Aorta (tissue), 5 donors: ENCODE measurements at regions not wholly inside any gene's neighbourhood (a gene's known extent, or its start where the extent isn't known, plus 50 kb on each side); places are given as distances from the start of the nearest gene placed in this dataset.

ENCODE experiments used
- ATAC-seq: fragments of 200-7000 bp; cut with Tn5 transposase; one replicate; pipeline ENCODE4 v1.9.1; 2022; ENCODE audit warnings: moderate library complexity; ENCODE audit not compliant: low FRiP score
- DNase-seq, 2 donors: peaks; one replicate each; pipeline ENCODE4 v3.0.0-alpha.2; 2020
- H3K27ac ChIP-seq, 2 donors: one replicate each; pipeline ENCODE4 v1.5.1; 2013; ENCODE audit warnings: low read length in 2 of 2, mild to moderate bottlenecking in 2 of 2, moderate library complexity in 2 of 2, control low read depth in 1 of 2, inconsistent platforms in 1 of 2, low read depth in 1 of 2
- H3K27me3 ChIP-seq, 2 donors: one replicate each; pipeline ENCODE4 v1.6.1; 2013; ENCODE audit warnings: control low read depth in 1 of 2, low read length in 1 of 2, mild to moderate bottlenecking in 1 of 2, moderate library complexity in 1 of 2; ENCODE audit not compliant: insufficient read depth in 2 of 2, control insufficient read depth in 1 of 2
- H3K36me3 ChIP-seq, 2 donors: one replicate each; pipeline ENCODE4 v1.6.1; 2013; ENCODE audit warnings: control low read depth in 1 of 2, low read length in 1 of 2, mild to moderate bottlenecking in 1 of 2; ENCODE audit not compliant: insufficient read depth in 2 of 2, control insufficient read depth in 1 of 2
- H3K4me1 ChIP-seq, 2 donors: one replicate each; pipeline ENCODE4 v1.6.1; 2013; ENCODE audit warnings: low read length in 2 of 2, control low read depth in 1 of 2, mild to moderate bottlenecking in 1 of 2, moderate library complexity in 1 of 2; ENCODE audit not compliant: insufficient read depth in 2 of 2, control insufficient read depth in 1 of 2
- H3K4me3 ChIP-seq, 2 donors: one replicate each; pipeline ENCODE4 v1.5.1; 2013; ENCODE audit warnings: low read length in 2 of 2, control low read depth in 1 of 2, mild to moderate bottlenecking in 1 of 2
- H3K9me3 ChIP-seq: one replicate; pipeline ENCODE4 v1.6.1; 2013; ENCODE audit warnings: mild to moderate bottlenecking, low read length; ENCODE audit not compliant: control insufficient read depth
- WGBS, 2 donors: extraction: QIAGEN DNeasy Blood & Tissue Kit; methylation state at CpG; one replicate each; pipeline ENCODE4 v1.1.7; 2013; 5-methylcytosine and 5-hydroxymethylcytosine counted together
- intact Hi-C, 2 donors: fragments of 100-400 bp; cut with DNase I; formaldehyde crosslinking; loops; one replicate each; pipeline versions ENCODE4 v1.14.2 to v1.15.0; 2022
- donor health status: healthy with polysubstance abuse.
- donor health status: Bipolar disorder and iron deficiency.
- donor health status: DM: no; HTN: no; CAD: no.
- donor health status: DM: no; HTN: no; CAD: no.
- donor health status: DM: yes; HTN: yes; CAD: no.

DNA sequence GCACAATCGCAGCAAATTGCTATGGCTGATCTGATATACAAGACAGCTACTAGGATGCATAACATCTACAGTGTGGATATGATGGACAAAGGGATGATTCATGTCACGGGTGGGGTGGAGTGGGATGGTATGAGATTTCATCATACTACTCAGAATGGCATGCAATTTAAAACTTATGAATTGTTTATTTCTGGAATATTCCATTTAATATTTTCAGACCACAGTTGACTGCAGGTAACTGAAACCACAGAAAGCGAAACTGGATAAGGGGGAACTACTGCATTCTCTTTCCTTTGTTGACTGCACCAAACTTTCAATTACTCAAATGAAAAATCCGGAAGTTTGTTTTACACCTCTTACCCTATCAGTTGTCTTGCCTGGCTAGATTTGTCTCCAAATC is 94.4 kb upstream of the NEUROD1 start:
- no peak overlapping the region for H3K27ac ChIP-seq
- H3K4me1 ChIP-seq: no peaks in the 10 kb centered on the region
- DNase-seq (no peak), ATAC-seq (no peak)
- no peaks in the 10 kb centered on the region for H3K36me3 ChIP-seq
- H3K9me3 ChIP-seq: no peaks in the 10 kb centered on the region
- no peaks in the 10 kb centered on the region for H3K27me3 ChIP-seq
- no peak overlapping the region for H3K4me3 ChIP-seq
- intact Hi-C loops: no loop called here
- 92 to 95% methylated on average over 4 of the region's 4 CpGs for WGBS, 2 donors

DNA sequence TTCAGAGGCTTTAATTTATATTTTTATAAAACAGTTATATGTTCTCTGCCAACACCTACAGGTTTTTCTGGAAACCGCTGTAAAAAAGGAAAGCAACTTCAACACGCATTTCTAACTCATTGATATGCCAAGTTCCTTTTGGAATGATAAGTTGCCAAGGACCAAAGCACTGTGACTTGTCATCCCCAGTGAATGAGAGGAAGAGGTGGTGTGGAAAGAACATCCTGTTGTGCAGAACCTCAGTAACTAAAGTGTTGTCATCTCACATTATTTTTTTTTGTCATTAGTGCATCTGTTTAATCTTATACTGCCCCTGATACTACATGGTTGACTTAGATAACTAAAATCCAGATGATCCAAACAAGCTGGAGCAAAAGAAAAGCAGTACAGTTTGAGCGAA is 96.0 kb upstream of the NEUROD1 start:
- intact Hi-C loops: no loop called here
- Histone ChIP-seq H3K27ac (no peak overlapping the region), H3K27me3 (no peaks in the 10 kb centered on the region), H3K4me3 (no peak overlapping the region), H3K36me3 (no peaks in the 10 kb centered on the region), H3K9me3 (no peaks in the 10 kb centered on the region), H3K4me1 (no peaks in the 10 kb centered on the region)
- DNase-seq (no peak), ATAC-seq (no peak)
- 42% methylated on average over 3 of the region's 3 CpGs for WGBS, 2 donors

DNA sequence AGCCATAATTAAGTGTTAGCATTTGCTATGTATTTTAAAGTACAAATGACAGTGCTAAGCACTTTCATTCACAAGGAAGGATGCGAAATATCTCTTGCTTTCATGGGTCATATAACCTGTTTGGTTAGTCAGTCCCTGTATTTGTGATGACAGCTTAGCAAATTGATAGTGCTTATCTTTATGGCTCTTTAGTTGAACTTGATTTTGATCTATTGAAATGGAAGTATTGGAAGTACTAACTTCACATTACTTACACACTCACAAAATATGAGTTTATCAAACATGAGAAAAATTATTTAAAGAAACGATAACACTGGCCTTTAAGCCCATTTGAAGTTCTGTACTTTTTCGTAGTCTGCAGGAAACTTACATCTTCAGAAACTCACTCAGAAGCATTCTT is 97.4 kb upstream of the NEUROD1 start:
- H3K9me3 ChIP-seq: no peaks in the 10 kb centered on the region
- ATAC-seq (no peak), DNase-seq (no peak)
- 29 to 34% methylated on average over 3 of the region's 3 CpGs for WGBS, 2 donors
- intact Hi-C loops: no loop called here
- H3K4me3 ChIP-seq: no peak overlapping the region
- no peaks in the 10 kb centered on the region for H3K36me3 ChIP-seq
- H3K4me1 ChIP-seq: no peaks in the 10 kb centered on the region
- no peaks in the 10 kb centered on the region for H3K27me3 ChIP-seq
- H3K27ac ChIP-seq: no peak overlapping the region

DNA sequence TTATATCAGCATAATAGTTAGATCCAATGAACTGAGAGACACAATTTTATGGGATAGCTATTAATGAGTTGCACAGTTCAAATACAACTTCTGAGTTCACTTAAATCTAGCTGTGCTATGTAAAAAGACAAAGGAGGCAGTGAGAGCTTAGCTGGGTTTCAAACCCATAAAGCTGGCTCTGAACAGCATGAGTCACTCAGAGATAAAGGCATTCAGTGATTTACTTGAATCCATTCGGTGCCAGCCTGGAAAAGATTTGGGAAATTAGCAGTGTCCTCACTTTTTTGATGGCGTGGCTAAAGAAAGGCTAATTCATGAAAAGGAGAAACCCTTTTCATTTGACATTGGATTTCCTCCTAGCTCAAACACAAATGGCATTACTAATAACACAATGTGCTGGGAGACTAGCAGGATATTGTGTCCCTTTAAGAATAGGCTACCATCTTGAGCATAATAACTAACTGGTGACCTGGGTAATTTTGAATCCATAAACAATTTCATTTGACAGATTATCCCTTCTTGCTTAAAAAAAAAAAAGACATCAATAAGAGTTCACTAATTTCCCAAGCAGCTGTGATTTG is 98.4 kb upstream of the NEUROD1 start:
- Histone ChIP-seq H3K4me1 (no peaks in the 10 kb centered on the region), H3K4me3 (no peak overlapping the region), H3K9me3 (no peaks in the 10 kb centered on the region), H3K36me3 (no peaks in the 10 kb centered on the region), H3K27ac (no peak overlapping the region), H3K27me3 (no peaks in the 10 kb centered on the region)
- DNase-seq (no peak), ATAC-seq (no peak)
- WGBS, 2 donors: 15 to 32% methylated on average over 2 of the region's 2 CpGs
- intact Hi-C loops: no loop called here

DNA sequence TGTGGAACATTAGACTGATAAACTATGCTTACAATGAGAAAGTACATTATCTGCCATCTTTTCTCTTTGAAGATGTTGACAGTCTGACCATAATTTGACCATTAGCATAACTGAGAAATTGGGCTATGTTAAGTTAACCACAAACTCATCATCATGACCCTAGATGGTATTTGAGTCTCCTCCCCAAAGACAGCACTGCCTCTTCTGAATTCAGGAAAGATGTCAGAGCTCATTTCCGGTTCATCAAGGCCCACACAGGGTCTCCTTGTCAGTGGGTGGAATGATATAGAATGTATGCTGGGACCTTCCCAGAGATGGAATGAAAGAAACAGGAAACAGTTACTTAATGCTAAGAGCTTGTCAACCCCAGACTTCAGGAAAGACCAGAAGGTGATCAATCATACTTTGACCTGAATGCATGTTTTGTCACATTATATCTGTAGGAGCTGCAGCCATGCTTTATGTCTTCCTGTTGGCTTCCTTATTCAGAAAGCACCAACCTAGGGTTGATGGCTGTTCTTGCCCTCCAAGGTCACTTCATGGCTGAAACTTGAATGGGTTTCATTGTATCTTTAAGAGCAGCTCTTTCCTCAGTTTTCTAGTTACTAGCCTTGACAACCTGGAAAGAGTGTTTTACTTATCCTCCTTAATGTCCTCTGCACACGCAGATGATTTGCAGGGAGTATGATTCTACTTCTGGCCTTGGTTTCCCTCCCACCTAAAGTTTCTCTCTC is 99.1 kb upstream of the NEUROD1 start:
- Histone ChIP-seq H3K27ac (no peak overlapping the region), H3K4me3 (no peak overlapping the region), H3K4me1 (no peaks in the 10 kb centered on the region), H3K36me3 (no peaks in the 10 kb centered on the region), H3K27me3 (no peaks in the 10 kb centered on the region), H3K9me3 (no peaks in the 10 kb centered on the region)
- no peak for ATAC-seq
- intact Hi-C loops: no loop called here
- no peak for DNase-seq
- WGBS, 2 donors: 77 to 85% methylated on average over 2 of the region's 2 CpGs

DNA sequence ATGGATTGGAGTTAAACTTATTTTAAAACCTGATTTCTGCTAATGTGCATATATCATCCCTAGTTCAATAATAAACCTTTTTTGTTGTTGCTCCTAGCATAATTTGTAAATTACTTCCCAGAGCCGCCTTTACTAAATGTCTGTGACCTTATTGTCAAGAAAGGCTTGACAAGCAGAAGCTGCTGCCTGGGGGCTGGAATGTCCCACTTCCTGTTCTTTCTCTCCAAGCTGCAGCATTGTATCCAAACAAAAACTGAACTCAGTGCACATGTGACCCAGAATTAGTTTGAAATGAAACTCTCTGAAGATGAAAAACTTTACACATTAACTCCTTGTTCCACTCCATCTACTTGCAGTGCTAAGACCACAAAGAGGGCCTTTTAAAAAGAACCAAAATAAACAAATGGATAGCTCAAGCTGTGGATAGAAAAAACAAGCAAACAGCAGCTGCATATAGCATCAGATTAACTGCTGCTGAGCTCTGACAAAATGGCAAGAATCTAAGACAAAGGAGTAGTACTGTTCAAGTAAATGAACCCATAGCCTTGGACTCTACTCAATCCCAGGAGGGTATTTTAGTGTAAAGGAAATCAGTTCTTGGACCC is 99.8 kb upstream of the NEUROD1 start:
- Histone ChIP-seq H3K27me3 (no peaks in the 10 kb centered on the region), H3K4me1 (no peaks in the 10 kb centered on the region), H3K4me3 (no peak overlapping the region), H3K9me3 (no peaks in the 10 kb centered on the region), H3K27ac (no peak overlapping the region), H3K36me3 (no peaks in the 10 kb centered on the region)
- DNase-seq: no peak
- 73 to 75% methylated on average over 1 of the region's 1 CpG for WGBS, 2 donors
- ATAC-seq: no peak
- intact Hi-C loops: no loop called here

DNA sequence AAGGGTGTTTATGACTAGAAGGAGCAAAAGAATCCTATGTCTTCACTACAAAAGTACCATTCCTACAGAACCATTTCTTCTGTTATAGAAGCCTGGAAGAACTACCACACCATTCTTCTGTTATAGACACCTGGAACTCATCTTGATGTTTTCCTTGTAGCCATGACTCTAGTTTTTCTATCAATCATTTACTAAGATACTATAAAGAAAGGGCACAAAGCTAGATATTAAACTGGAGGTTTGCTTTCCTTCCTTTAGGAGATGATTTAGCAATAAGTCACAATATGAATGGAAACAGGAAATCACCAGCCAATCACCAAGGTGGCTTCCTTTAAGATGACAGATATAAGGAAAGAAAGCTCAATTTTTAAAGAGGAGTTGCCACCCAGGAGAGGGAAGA is 100.3 kb upstream of the NEUROD1 start:
- no peaks in the 10 kb centered on the region for H3K9me3 ChIP-seq
- no peak overlapping the region for H3K27ac ChIP-seq
- H3K4me1 ChIP-seq: no peaks in the 10 kb centered on the region
- no peak overlapping the region for H3K4me3 ChIP-seq
- intact Hi-C loops: no loop called here
- H3K36me3 ChIP-seq: no peaks in the 10 kb centered on the region
- no peaks in the 10 kb centered on the region for H3K27me3 ChIP-seq
- ATAC-seq: no peak
- DNase-seq: no peak

DNA sequence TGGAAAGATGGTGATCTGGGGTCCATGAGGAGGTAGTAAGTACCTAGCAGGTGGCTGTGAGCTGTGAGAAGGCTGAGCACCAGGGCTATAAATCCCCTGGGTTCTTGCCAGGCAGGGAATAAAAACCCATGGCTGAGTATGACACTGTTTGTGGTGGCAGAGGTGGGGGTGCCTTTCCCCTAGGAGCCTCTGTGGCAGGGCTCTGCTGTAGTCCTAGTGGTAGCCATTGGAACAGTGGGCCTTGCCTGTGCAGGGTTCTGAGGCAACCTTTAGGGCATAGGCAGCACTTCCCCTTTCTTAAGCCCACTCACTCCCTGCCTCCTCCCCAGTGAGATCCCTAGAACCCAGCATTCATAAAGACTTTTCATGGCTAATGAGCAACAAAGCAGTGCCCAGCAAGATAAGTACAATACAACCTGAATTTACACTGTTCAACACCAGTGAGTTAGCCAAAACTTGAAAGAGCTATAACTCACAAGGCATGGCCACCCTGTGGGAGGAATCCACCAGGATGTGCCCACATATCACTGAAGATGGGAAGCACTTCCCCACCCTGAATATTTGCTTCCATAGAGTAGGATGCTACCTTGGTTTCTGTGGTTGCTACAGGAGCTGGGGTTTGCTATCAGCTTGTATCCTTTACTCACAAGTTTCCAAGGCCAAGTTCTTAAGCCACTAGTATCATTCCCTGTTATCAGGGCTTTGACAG is 100.9 kb upstream of the NEUROD1 start:
- DNase-seq: no peak
- intact Hi-C loops: no loop called here
- no peak for ATAC-seq
- H3K9me3 ChIP-seq: no peaks in the 10 kb centered on the region
- no peaks in the 10 kb centered on the region for H3K4me1 ChIP-seq
- no peak overlapping the region for H3K27ac ChIP-seq
- H3K36me3 ChIP-seq: no peaks in the 10 kb centered on the region
- H3K4me3 ChIP-seq: no peak overlapping the region
- no peaks in the 10 kb centered on the region for H3K27me3 ChIP-seq

DNA sequence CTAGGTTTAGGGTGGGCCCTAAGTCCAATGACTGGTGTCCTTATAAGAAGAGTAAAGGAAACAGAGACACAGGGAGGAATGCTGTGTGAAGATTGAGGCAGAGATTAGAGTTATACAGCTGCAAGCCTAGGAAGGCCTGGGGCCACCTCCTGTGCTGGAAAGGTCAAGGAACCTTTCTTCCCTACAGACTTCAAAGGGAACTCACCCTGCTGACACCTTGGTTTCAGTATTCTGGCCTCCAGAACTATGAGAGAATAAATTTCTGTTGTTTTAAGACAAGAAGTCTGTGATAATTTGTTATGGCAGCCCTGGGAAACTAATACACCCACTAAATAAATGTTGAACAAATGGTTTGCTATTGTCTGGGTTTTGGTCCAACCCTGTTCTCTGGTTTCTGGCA is 102.3 kb upstream of the NEUROD1 start:
- no peaks in the 10 kb centered on the region for H3K27me3 ChIP-seq
- intact Hi-C loops: no loop called here
- no peaks in the 10 kb centered on the region for H3K36me3 ChIP-seq
- ATAC-seq (no peak), DNase-seq (no peak)
- H3K4me1 ChIP-seq: no peaks in the 10 kb centered on the region
- H3K27ac ChIP-seq: no peak overlapping the region
- no peak overlapping the region for H3K4me3 ChIP-seq
- no peaks in the 10 kb centered on the region for H3K9me3 ChIP-seq
